H9 (cell line): ENCODE measurements at regions not wholly inside any gene's neighbourhood (a gene's known extent, or its start where the extent isn't known, plus 50 kb on each side); places are given as distances from the start of the nearest gene placed in this dataset.

Experiments
- DNase-seq: peaks from one replicate; pipeline ENCODE4 v3.0.0-alpha.2; 2017
- H2AFZ ChIP-seq: one replicate; pipeline ENCODE4 v1.6.1; 2013; ENCODE audit warnings: mild to moderate bottlenecking, low read length, control low read depth, moderate library complexity
- H2AK5ac ChIP-seq: 2 replicates; pipeline ENCODE4 v1.6.1; 2013; ENCODE audit warnings: low read length, control low read depth, mixed read lengths; ENCODE audit not compliant: insufficient read length
- H2BK120ac ChIP-seq: one replicate; pipeline ENCODE4 v1.6.1; 2013; ENCODE audit warnings: low read depth, mild to moderate bottlenecking, low read length, control low read depth, inconsistent platforms; ENCODE audit not compliant: poor library complexity, severe bottlenecking
- H2BK12ac ChIP-seq: 2 replicates; pipeline ENCODE4 v1.6.1; 2013; ENCODE audit warnings: low read length, control low read depth, mixed read lengths, low read depth; ENCODE audit not compliant: insufficient read length
- H2BK15ac ChIP-seq: 2 replicates; pipeline ENCODE4 v1.6.1; 2013; ENCODE audit warnings: low read depth, low read length, control low read depth
- H2BK20ac ChIP-seq: one replicate; pipeline ENCODE4 v1.6.1; 2013; ENCODE audit warnings: low read depth, mild to moderate bottlenecking, low read length, control low read depth, inconsistent platforms; ENCODE audit not compliant: poor library complexity, severe bottlenecking
- H2BK5ac ChIP-seq: 2 replicates; pipeline ENCODE4 v1.6.1; 2013; ENCODE audit warnings: low read length, control low read depth, mixed read lengths; ENCODE audit not compliant: insufficient read length
- H3K14ac ChIP-seq: 2 replicates; pipeline ENCODE4 v1.6.1; 2013; ENCODE audit warnings: low read length, control low read depth; ENCODE audit not compliant: insufficient read depth
- H3K18ac ChIP-seq: 2 replicates; pipeline ENCODE4 v1.6.1; 2013; ENCODE audit warnings: low read depth, mild to moderate bottlenecking, mixed read lengths, low read length, control low read depth; ENCODE audit not compliant: insufficient read length
- H3K23ac ChIP-seq: 2 replicates; pipeline ENCODE4 v1.6.1; 2013; ENCODE audit warnings: low read length, control low read depth, mixed read lengths, low read depth; ENCODE audit not compliant: insufficient read length
- H3K23me2 ChIP-seq: 2 replicates; pipeline ENCODE4 v1.6.1; 2013; ENCODE audit warnings: low read depth, mild to moderate bottlenecking, mixed read lengths, low read length, control low read depth; ENCODE audit not compliant: insufficient read length, poor library complexity, severe bottlenecking
- H3K27ac ChIP-seq: 2 replicates; pipeline ENCODE4 v1.5.1; 2013; ENCODE audit warnings: low read length, control low read depth, mixed read lengths, low read depth; ENCODE audit not compliant: insufficient read length
- H3K27me3 ChIP-seq: 2 replicates; pipeline ENCODE4 v1.6.1; 2013; ENCODE audit warnings: low read length, control low read depth, inconsistent platforms; ENCODE audit not compliant: insufficient read depth
- H3K4ac ChIP-seq: 2 replicates; pipeline ENCODE4 v1.6.1; 2013; ENCODE audit warnings: low read depth, mild to moderate bottlenecking, control low read depth, inconsistent platforms, low read length, moderate library complexity
- H3K4me1 ChIP-seq: 2 replicates; pipeline ENCODE4 v1.6.1; 2013; ENCODE audit warnings: low read length, control low read depth, inconsistent platforms; ENCODE audit not compliant: insufficient read depth
- H3K4me2 ChIP-seq: 2 replicates; pipeline ENCODE4 v1.6.1; 2013; ENCODE audit warnings: low read length, control low read depth, mixed read lengths; ENCODE audit not compliant: insufficient read length, insufficient read depth
- H3K56ac ChIP-seq: 2 replicates; pipeline ENCODE4 v1.6.1; 2013; ENCODE audit warnings: low read depth, mild to moderate bottlenecking, mixed read lengths, low read length, control low read depth; ENCODE audit not compliant: insufficient read length
- H3K79me1 ChIP-seq: 2 replicates; pipeline ENCODE4 v1.6.1; 2013; ENCODE audit warnings: low read depth, mild to moderate bottlenecking, moderate library complexity, low read length, control low read depth, inconsistent platforms; ENCODE audit not compliant: insufficient read depth, poor library complexity, severe bottlenecking
- H3K79me2 ChIP-seq: 2 replicates; pipeline ENCODE4 v1.6.1; 2013; ENCODE audit warnings: low read length, control low read depth, inconsistent platforms; ENCODE audit not compliant: insufficient read depth
- H3K9ac ChIP-seq: 2 replicates; pipeline ENCODE4 v1.6.1; 2013; ENCODE audit warnings: low read length, control low read depth, mixed read lengths; ENCODE audit not compliant: insufficient read length; ENCODE audit errors: extremely low read depth
- H3K9me3 ChIP-seq: one replicate; pipeline ENCODE4 v1.6.1; 2013; ENCODE audit warnings: low read depth, low read length, inconsistent platforms; ENCODE audit not compliant: control insufficient read depth
- H3T11ph ChIP-seq: one replicate; pipeline ENCODE4 v1.6.1; 2013; ENCODE audit warnings: mild to moderate bottlenecking, low read length, control low read depth, inconsistent platforms
- H4K20me1 ChIP-seq: one replicate; pipeline ENCODE4 v1.6.1; 2013; ENCODE audit not compliant: control insufficient read depth, insufficient read length, insufficient read depth
- H4K5ac ChIP-seq: 2 replicates; pipeline ENCODE4 v1.6.1; 2013; ENCODE audit warnings: low read depth, mild to moderate bottlenecking, mixed read lengths, low read length, control low read depth; ENCODE audit not compliant: insufficient read length
- H4K8ac ChIP-seq: replicated peaks from 2 replicates; pipeline ENCODE4 v1.6.1; 2013; ENCODE audit warnings: low read length, control low read depth, mixed read lengths, low read depth; ENCODE audit not compliant: insufficient read length
- H4K91ac ChIP-seq: 2 replicates; pipeline ENCODE4 v1.6.1; 2013; ENCODE audit warnings: low read depth, mild to moderate bottlenecking, moderate library complexity, mixed read lengths, low read length, control low read depth; ENCODE audit not compliant: insufficient read length
- H3K27ac Mint-ChIP-seq, 3 experiments: 2 replicates in 2 of 3; 3 replicates in 1 of 3; pipeline ENCODE4 v1.8.0; 2020 to 2021; ENCODE audit warnings: mixed read lengths in 3 of 3, mild to moderate bottlenecking in 1 of 3, moderate library complexity in 1 of 3
- H3K27me3 Mint-ChIP-seq: 2 replicates; pipeline ENCODE4 v1.8.0; 2021; ENCODE audit warnings: low read depth, mild to moderate bottlenecking, moderate library complexity, mixed read lengths
- H3K36me3 Mint-ChIP-seq, 3 experiments: 2 replicates in 2 of 3; 3 replicates in 1 of 3; pipeline ENCODE4 v1.8.0; 2020 to 2021; ENCODE audit warnings: low read depth in 3 of 3, mixed read lengths in 3 of 3; ENCODE audit not compliant: insufficient read depth in 1 of 3
- H3K4me1 Mint-ChIP-seq, 2 experiments: 2 replicates each; pipeline ENCODE4 v1.8.0; 2020; ENCODE audit warnings: mixed read lengths in 2 of 2
- H3K4me3 Mint-ChIP-seq, 2 experiments: 2 replicates in 1 of 2; 3 replicates in 1 of 2; pipeline ENCODE4 v1.8.0; 2020 to 2021; ENCODE audit warnings: mild to moderate bottlenecking in 2 of 2, mixed read lengths in 2 of 2, moderate library complexity in 1 of 2
- H3K9me3 Mint-ChIP-seq, 2 experiments: 2 replicates in 1 of 2; 3 replicates in 1 of 2; pipeline ENCODE4 v1.8.0; 2020; ENCODE audit warnings: mild to moderate bottlenecking in 2 of 2, mixed read lengths in 2 of 2, moderate library complexity in 1 of 2
- WGBS: extraction: QIAGEN DNeasy Blood & Tissue Kit; methylation state at CpG from one replicate; pipeline ENCODE4 v1.1.7; 2013; ENCODE audit warnings: missing lambda C conversion rate, low lambda C conversion rate, mixed read lengths; ENCODE audit not compliant: insufficient read length; ENCODE audit errors: extremely low coverage; 5-methylcytosine and 5-hydroxymethylcytosine counted together
- TF ChIP-seq, protein P1 (sequence below): fragments of 200-600 bp; sonication (generic); conservative IDR thresholded peaks from 3 replicates; pipeline ENCODE4 v1.8.0; 2021; ENCODE audit warnings: antibody characterized with exemption, mild to moderate bottlenecking

DNA sequence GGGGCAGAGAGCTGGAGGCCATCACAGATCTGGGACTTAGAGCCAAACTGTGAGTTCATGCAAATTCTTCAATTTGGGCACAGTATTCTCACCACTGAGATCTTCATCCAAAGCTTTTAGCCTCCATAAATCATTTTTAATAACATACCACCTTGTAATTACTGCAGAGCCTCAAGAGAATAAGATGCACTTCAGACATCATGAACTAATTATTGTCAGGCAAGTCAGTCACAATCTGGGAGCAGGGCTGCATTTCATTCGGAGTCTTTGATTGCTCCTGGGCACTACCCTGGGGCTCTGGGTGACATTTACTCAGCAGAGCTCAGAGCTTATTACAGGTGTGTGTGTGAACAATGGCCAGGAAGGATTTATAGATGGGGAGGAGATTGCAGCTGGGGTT, 623.7 kb downstream of the PTPRU start:
- DNase-seq = no peak
- H3K4me2 ChIP-seq = no peak overlapping the region
- H3K14ac ChIP-seq = no peak overlapping the region
- H2AK5ac ChIP-seq = no peak overlapping the region
- no peaks in the 10 kb centered on the region for H3K79me2 ChIP-seq
- H3K79me1 ChIP-seq = no peaks in the 10 kb centered on the region
- no peak overlapping the region for H2BK120ac ChIP-seq
- TF ChIP-seq, protein P1, sequence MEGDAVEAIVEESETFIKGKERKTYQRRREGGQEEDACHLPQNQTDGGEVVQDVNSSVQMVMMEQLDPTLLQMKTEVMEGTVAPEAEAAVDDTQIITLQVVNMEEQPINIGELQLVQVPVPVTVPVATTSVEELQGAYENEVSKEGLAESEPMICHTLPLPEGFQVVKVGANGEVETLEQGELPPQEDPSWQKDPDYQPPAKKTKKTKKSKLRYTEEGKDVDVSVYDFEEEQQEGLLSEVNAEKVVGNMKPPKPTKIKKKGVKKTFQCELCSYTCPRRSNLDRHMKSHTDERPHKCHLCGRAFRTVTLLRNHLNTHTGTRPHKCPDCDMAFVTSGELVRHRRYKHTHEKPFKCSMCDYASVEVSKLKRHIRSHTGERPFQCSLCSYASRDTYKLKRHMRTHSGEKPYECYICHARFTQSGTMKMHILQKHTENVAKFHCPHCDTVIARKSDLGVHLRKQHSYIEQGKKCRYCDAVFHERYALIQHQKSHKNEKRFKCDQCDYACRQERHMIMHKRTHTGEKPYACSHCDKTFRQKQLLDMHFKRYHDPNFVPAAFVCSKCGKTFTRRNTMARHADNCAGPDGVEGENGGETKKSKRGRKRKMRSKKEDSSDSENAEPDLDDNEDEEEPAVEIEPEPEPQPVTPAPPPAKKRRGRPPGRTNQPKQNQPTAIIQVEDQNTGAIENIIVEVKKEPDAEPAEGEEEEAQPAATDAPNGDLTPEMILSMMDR = no peak
- Mint-ChIP-seq H3K36me3 (peaks cover 7 to 14% (median 9%) of the 10 kb centered on the region in 3 experiments), H3K9me3 (peaks cover 16 to 17% of the 10 kb centered on the region in 2 experiments), H3K27ac (no peak overlapping the region), H3K4me1 (peaks cover 2 to 5% of the 10 kb centered on the region in 2 experiments; a peak in 3 of 4 replicates), H3K4me3 (no peak overlapping the region), H3K27me3 (peaks cover 10% of the 10 kb centered on the region)
- no peaks in the 10 kb centered on the region for H4K20me1 ChIP-seq
- H3K4me1 ChIP-seq = no peaks in the 10 kb centered on the region
- H3K4ac ChIP-seq = no peak overlapping the region
- no peak overlapping the region for H4K91ac ChIP-seq
- no peaks in the 10 kb centered on the region for H3K23me2 ChIP-seq
- no peak overlapping the region for H3T11ph ChIP-seq
- H4K5ac ChIP-seq = no peak overlapping the region
- no peak overlapping the region for H2BK20ac ChIP-seq
- no peak overlapping the region for H3K56ac ChIP-seq
- no peak overlapping the region for H2BK12ac ChIP-seq
- no peak overlapping the region for H3K18ac ChIP-seq
- H3K9me3 ChIP-seq = peaks cover 13% of the 10 kb centered on the region
- no peak overlapping the region for H4K8ac ChIP-seq
- no peak overlapping the region for H2BK5ac ChIP-seq
- H2BK15ac ChIP-seq = no peak overlapping the region
- no peak overlapping the region for H3K27ac ChIP-seq
- H3K9ac ChIP-seq = no peak overlapping the region
- H3K27me3 ChIP-seq = no peaks in the 10 kb centered on the region
- H3K23ac ChIP-seq = no peak overlapping the region
- no peak overlapping the region for H2AFZ ChIP-seq
- no CpG with 5 or more reads among the region's 1 CpG for WGBS
